Epithelial cell of proximal tubule (primary cell): ENCODE measurements at regions not wholly inside any gene's neighbourhood (a gene's known extent, or its start where the extent isn't known, plus 50 kb on each side); places are given as distances from the start of the nearest gene placed in this dataset.

ENCODE experiments used
- DNase-seq: peaks from one replicate; pipeline ENCODE4 v3.0.0-alpha.2; 2011; ENCODE audit warnings: low read depth
- H3K4me3 ChIP-seq: 2 replicates; pipeline ENCODE4 v1.5.1; 2011; ENCODE audit warnings: low read depth, mild to moderate bottlenecking, low read length
- CTCF ChIP-seq: conservative IDR thresholded peaks from 2 replicates; pipeline ENCODE4 v1.5.1; 2012; ENCODE audit warnings: low read depth, mild to moderate bottlenecking, low read length

- no peak for TF ChIP-seq CTCF
- no peak overlapping the region for H3K4me3 ChIP-seq
- peak; percentile 1 for DNase-seq
Measured at GRCh38 chr15:88707771-88708654, 69.2 kb downstream of the ISG20 start.

GRCh38 chr15:88708655-88709054 is 69.8 kb downstream of the ISG20 start:
- H3K4me3 ChIP-seq = no peak overlapping the region
- TF ChIP-seq CTCF = no peak
- DNase-seq = no peak

GRCh38 chr15:88710027-88710715 is 71.4 kb downstream of the ISG20 start:
- TF ChIP-seq CTCF = no peak
- H3K4me3 ChIP-seq = no peak overlapping the region
- DNase-seq = no peak

- DNase-seq = no peak
- H3K4me3 ChIP-seq = no peak overlapping the region
- TF ChIP-seq CTCF = no peak
Measured at GRCh38 chr15:88711806-88712205, 73.0 kb downstream of the ISG20 start.

GRCh38 chr15:88714782-88715372 is 76.1 kb downstream of the ISG20 start:
- TF ChIP-seq CTCF = no peak
- no peak for DNase-seq
- no peak overlapping the region for H3K4me3 ChIP-seq

GRCh38 chr15:88716543-88717381 is 77.9 kb downstream of the ISG20 start:
- no peak for TF ChIP-seq CTCF
- no peak overlapping the region for H3K4me3 ChIP-seq
- no peak for DNase-seq
